ENCODE measurements at regions not wholly inside any gene's neighbourhood (a gene's known extent, or its start where the extent isn't known, plus 50 kb on each side); places are given as distances from the start of the nearest gene placed in this dataset.

DNA sequence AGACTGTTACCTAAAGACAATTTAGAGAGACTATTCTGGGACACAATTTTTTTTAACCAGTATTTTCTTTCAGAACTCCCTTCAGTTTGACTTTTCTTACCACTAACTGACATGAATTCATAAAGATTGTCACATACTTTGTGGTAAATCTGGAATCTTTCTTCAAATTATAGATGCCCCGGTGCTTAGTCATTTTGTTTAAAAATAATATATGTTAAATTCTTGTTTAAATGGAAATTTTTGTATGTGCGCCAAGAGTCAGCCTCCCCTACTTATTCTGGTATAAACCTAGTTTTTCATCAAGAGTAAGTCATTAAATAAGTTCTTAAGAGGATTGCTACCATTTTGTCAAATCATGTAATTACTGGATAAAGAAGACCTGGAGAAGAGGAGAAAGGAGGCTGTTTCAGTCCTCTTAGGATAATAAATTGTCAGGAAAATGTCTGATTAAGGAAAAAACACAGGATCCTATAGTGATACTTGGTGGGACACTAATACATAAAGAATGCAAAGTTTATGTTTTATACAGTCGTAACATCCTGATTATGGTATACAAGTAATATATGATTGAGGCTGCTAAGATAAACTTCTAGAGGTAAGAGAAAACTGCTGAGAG lies 424.4 kb downstream of the PMP22 start:
- Histone ChIP-seq H3K36me3 (ENCODE audit: control insufficient read depth in 4 of 4, insufficient read depth in 4 of 4, low read length in 3 of 4) (no peaks in the 10 kb centered on the region), H3K27ac (ENCODE audit: insufficient read depth in 1 of 2, low read depth in 1 of 2, low read length in 2 of 2, poor library complexity in 1 of 2, severe bottlenecking in 2 of 2) (no peak overlapping the region), H3K27me3 (replicated peaks in 2 of 5; ENCODE audit: control insufficient read depth in 4 of 5, insufficient read depth in 5 of 5, low read length in 4 of 5) (peaks cover 0 to 2% (median 0%) of the 10 kb centered on the region in 5 experiments), H3K9me3 (ENCODE audit: control extremely low read depth in 1 of 5, control insufficient read depth in 4 of 5, insufficient read depth in 2 of 5, low read depth in 1 of 5, low read length in 4 of 5) (peaks cover 0 to 3% (median 0%) of the 10 kb centered on the region in 5 experiments), H3K4me3 (ENCODE audit: control insufficient read depth in 1 of 7, extremely low read depth in 1 of 7, insufficient read depth in 4 of 7, low read depth in 2 of 7, low read length in 6 of 7) (no peak overlapping the region), H3K4me1 (ENCODE audit: control extremely low read depth in 1 of 4, control insufficient read depth in 4 of 4, insufficient read depth in 4 of 4, low read length in 3 of 4) (no peaks in the 10 kb centered on the region)
- ChIA-PET CTCF (no interaction called here), POLR2A (no interaction called here)
- no CpG with 5 or more reads among the region's 3 CpGs for WGBS (ENCODE audit: insufficient coverage)
- no peak for DNase-seq

- DNase-seq, result no peak
- ChIA-PET POLR2A (no interaction called here), CTCF (no interaction called here)
- Histone ChIP-seq H3K4me1 (ENCODE audit: control extremely low read depth in 1 of 4, control insufficient read depth in 4 of 4, insufficient read depth in 4 of 4, low read length in 3 of 4) (peaks cover 0 to 3% (median 2%) of the 10 kb centered on the region in 4 experiments), H3K9me3 (ENCODE audit: control extremely low read depth in 1 of 5, control insufficient read depth in 4 of 5, insufficient read depth in 2 of 5, low read depth in 1 of 5, low read length in 4 of 5) (peaks cover 0 to 5% (median 2%) of the 10 kb centered on the region in 5 experiments), H3K27ac (ENCODE audit: insufficient read depth in 1 of 2, low read depth in 1 of 2, low read length in 2 of 2, poor library complexity in 1 of 2, severe bottlenecking in 2 of 2) (no peak overlapping the region), H3K4me3 (ENCODE audit: control insufficient read depth in 1 of 7, extremely low read depth in 1 of 7, insufficient read depth in 4 of 7, low read depth in 2 of 7, low read length in 6 of 7) (no peak overlapping the region), H3K36me3 (ENCODE audit: control insufficient read depth in 4 of 4, insufficient read depth in 4 of 4, low read length in 3 of 4) (no peaks in the 10 kb centered on the region), H3K27me3 (replicated peaks in 2 of 5; ENCODE audit: control insufficient read depth in 4 of 5, insufficient read depth in 5 of 5, low read length in 4 of 5) (peaks cover 0 to 2% (median 0%) of the 10 kb centered on the region in 5 experiments)
- 100% methylated on average over 1 of the region's 1 CpG for WGBS (ENCODE audit: insufficient coverage)
Measured at GRCh38 chr17:14838567-14838966, 426.6 kb downstream of the PMP22 start.

- WGBS (ENCODE audit: insufficient coverage), result 35% methylated on average over 5 of the region's 6 CpGs
- no peaks in the 10 kb centered on the region for H3K36me3 ChIP-seq (ENCODE audit: control insufficient read depth in 4 of 4, insufficient read depth in 4 of 4, low read length in 3 of 4)
- H3K4me3 ChIP-seq (ENCODE audit: control insufficient read depth in 1 of 7, extremely low read depth in 1 of 7, insufficient read depth in 4 of 7, low read depth in 2 of 7, low read length in 6 of 7), result peak overlapping the region in 4 of 7 experiments; percentile 19 to 53 (median 36)
- peaks cover 0 to 2% (median 0%) of the 10 kb centered on the region in 5 experiments for H3K27me3 ChIP-seq (replicated peaks in 2 of 5; ENCODE audit: control insufficient read depth in 4 of 5, insufficient read depth in 5 of 5, low read length in 4 of 5)
- no peak overlapping the region for H3K27ac ChIP-seq (ENCODE audit: insufficient read depth in 1 of 2, low read depth in 1 of 2, low read length in 2 of 2, poor library complexity in 1 of 2, severe bottlenecking in 2 of 2)
- POLR2A ChIA-PET, result no interaction called here
- peak; percentile 38 to 80 (median 64) for DNase-seq
- peaks cover 0 to 14% (median 10%) of the 10 kb centered on the region in 4 experiments for H3K4me1 ChIP-seq (ENCODE audit: control extremely low read depth in 1 of 4, control insufficient read depth in 4 of 4, insufficient read depth in 4 of 4, low read length in 3 of 4)
- CTCF ChIA-PET, result no interaction called here
- H3K9me3 ChIP-seq (ENCODE audit: control extremely low read depth in 1 of 5, control insufficient read depth in 4 of 5, insufficient read depth in 2 of 5, low read depth in 1 of 5, low read length in 4 of 5), result peaks cover 0 to 5% (median 2%) of the 10 kb centered on the region in 5 experiments
Measured at GRCh38 chr17:14833201-14833785, 431.8 kb downstream of the PMP22 start.

GRCh38 chr17:14831491-14831890 lies 433.6 kb downstream of the PMP22 start:
- Histone ChIP-seq H3K27me3 (replicated peaks in 2 of 5; ENCODE audit: control insufficient read depth in 4 of 5, insufficient read depth in 5 of 5, low read length in 4 of 5) (peaks cover 0 to under 1% (median 0%) of the 10 kb centered on the region in 5 experiments), H3K27ac (ENCODE audit: insufficient read depth in 1 of 2, low read depth in 1 of 2, low read length in 2 of 2, poor library complexity in 1 of 2, severe bottlenecking in 2 of 2) (no peak overlapping the region), H3K4me3 (ENCODE audit: control insufficient read depth in 1 of 7, extremely low read depth in 1 of 7, insufficient read depth in 4 of 7, low read depth in 2 of 7, low read length in 6 of 7) (no peak overlapping the region), H3K9me3 (ENCODE audit: control extremely low read depth in 1 of 5, control insufficient read depth in 4 of 5, insufficient read depth in 2 of 5, low read depth in 1 of 5, low read length in 4 of 5) (peaks cover 0 to 5% (median 0%) of the 10 kb centered on the region in 5 experiments), H3K36me3 (ENCODE audit: control insufficient read depth in 4 of 4, insufficient read depth in 4 of 4, low read length in 3 of 4) (no peaks in the 10 kb centered on the region), H3K4me1 (ENCODE audit: control extremely low read depth in 1 of 4, control insufficient read depth in 4 of 4, insufficient read depth in 4 of 4, low read length in 3 of 4) (peaks cover 0 to 14% (median 10%) of the 10 kb centered on the region in 4 experiments)
- POLR2A ChIA-PET, result no interaction called here
- no peak for DNase-seq
- WGBS (ENCODE audit: insufficient coverage), result 100% methylated on average over 1 of the region's 2 CpGs
- CTCF ChIA-PET, result no interaction called here

- no peaks in the 10 kb centered on the region for H3K27me3 ChIP-seq (replicated peaks in 2 of 5; ENCODE audit: control insufficient read depth in 4 of 5, insufficient read depth in 5 of 5, low read length in 4 of 5)
- H3K36me3 ChIP-seq (ENCODE audit: control insufficient read depth in 4 of 4, insufficient read depth in 4 of 4, low read length in 3 of 4), result no peaks in the 10 kb centered on the region
- no peak overlapping the region for H3K4me3 ChIP-seq (ENCODE audit: control insufficient read depth in 1 of 7, extremely low read depth in 1 of 7, insufficient read depth in 4 of 7, low read depth in 2 of 7, low read length in 6 of 7)
- no peak for DNase-seq
- 96% methylated on average over 6 of the region's 6 CpGs for WGBS (ENCODE audit: insufficient coverage)
- CTCF ChIA-PET, result interaction anchor here (0.7 kb wide), 1 partner anchor 13 kb away, joined by 3 read pairs; no protein-coding TSS in a partner anchor
- POLR2A ChIA-PET, result no interaction called here
- no peak overlapping the region for H3K27ac ChIP-seq (ENCODE audit: insufficient read depth in 1 of 2, low read depth in 1 of 2, low read length in 2 of 2, poor library complexity in 1 of 2, severe bottlenecking in 2 of 2)
- no peaks in the 10 kb centered on the region for H3K4me1 ChIP-seq (ENCODE audit: control extremely low read depth in 1 of 4, control insufficient read depth in 4 of 4, insufficient read depth in 4 of 4, low read length in 3 of 4)
- H3K9me3 ChIP-seq (ENCODE audit: control extremely low read depth in 1 of 5, control insufficient read depth in 4 of 5, insufficient read depth in 2 of 5, low read depth in 1 of 5, low read length in 4 of 5), result peaks cover 1 to 9% (median 3%) of the 10 kb centered on the region in 5 experiments
Measured at GRCh38 chr17:14827396-14827919, 437.7 kb downstream of the PMP22 start.

DNA sequence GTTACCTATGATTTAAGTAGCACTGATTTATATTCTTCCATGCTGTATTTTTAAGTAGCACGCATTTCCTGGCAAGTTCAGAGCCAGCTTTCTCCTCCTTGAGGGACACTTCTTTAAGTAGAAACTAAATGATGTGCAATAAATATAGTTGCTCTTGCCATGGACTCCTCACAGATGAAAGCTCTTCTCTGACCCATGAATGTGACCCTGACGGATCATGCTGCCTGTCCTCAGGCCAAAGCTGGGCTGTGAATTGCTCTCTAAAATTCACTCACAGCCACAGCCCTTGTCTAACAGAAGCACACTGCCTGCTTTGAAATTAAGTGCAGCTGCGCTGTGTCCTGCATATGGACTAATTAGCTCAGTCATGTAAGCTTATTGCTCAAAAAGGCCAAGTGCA lies 438.8 kb downstream of the PMP22 start:
- DNase-seq, result no peak
- ChIA-PET POLR2A (no interaction called here), CTCF (no interaction called here)
- whole genome bisulfite sequencing (ENCODE audit: insufficient coverage), result 100% methylated on average over 2 of the region's 3 CpGs
- Histone ChIP-seq H3K9me3 (ENCODE audit: control extremely low read depth in 1 of 5, control insufficient read depth in 4 of 5, insufficient read depth in 2 of 5, low read depth in 1 of 5, low read length in 4 of 5) (peaks cover 1 to 9% (median 3%) of the 10 kb centered on the region in 5 experiments), H3K36me3 (ENCODE audit: control insufficient read depth in 4 of 4, insufficient read depth in 4 of 4, low read length in 3 of 4) (no peaks in the 10 kb centered on the region), H3K4me1 (ENCODE audit: control extremely low read depth in 1 of 4, control insufficient read depth in 4 of 4, insufficient read depth in 4 of 4, low read length in 3 of 4) (no peaks in the 10 kb centered on the region), H3K27ac (ENCODE audit: insufficient read depth in 1 of 2, low read depth in 1 of 2, low read length in 2 of 2, poor library complexity in 1 of 2, severe bottlenecking in 2 of 2) (no peak overlapping the region), H3K27me3 (replicated peaks in 2 of 5; ENCODE audit: control insufficient read depth in 4 of 5, insufficient read depth in 5 of 5, low read length in 4 of 5) (no peaks in the 10 kb centered on the region), H3K4me3 (ENCODE audit: control insufficient read depth in 1 of 7, extremely low read depth in 1 of 7, insufficient read depth in 4 of 7, low read depth in 2 of 7, low read length in 6 of 7) (no peak overlapping the region)

GRCh38 chr17:14818469-14818868 lies 446.7 kb downstream of the PMP22 start:
- Histone ChIP-seq H3K9me3 (ENCODE audit: control extremely low read depth in 1 of 5, control insufficient read depth in 4 of 5, insufficient read depth in 2 of 5, low read depth in 1 of 5, low read length in 4 of 5) (no peaks in the 10 kb centered on the region), H3K27me3 (replicated peaks in 2 of 5; ENCODE audit: control insufficient read depth in 4 of 5, insufficient read depth in 5 of 5, low read length in 4 of 5) (no peaks in the 10 kb centered on the region), H3K27ac (ENCODE audit: insufficient read depth in 1 of 2, low read depth in 1 of 2, low read length in 2 of 2, poor library complexity in 1 of 2, severe bottlenecking in 2 of 2) (no peak overlapping the region), H3K4me3 (ENCODE audit: control insufficient read depth in 1 of 7, extremely low read depth in 1 of 7, insufficient read depth in 4 of 7, low read depth in 2 of 7, low read length in 6 of 7) (no peak overlapping the region), H3K4me1 (ENCODE audit: control extremely low read depth in 1 of 4, control insufficient read depth in 4 of 4, insufficient read depth in 4 of 4, low read length in 3 of 4) (no peaks in the 10 kb centered on the region), H3K36me3 (ENCODE audit: control insufficient read depth in 4 of 4, insufficient read depth in 4 of 4, low read length in 3 of 4) (no peaks in the 10 kb centered on the region)
- ChIA-PET POLR2A (no interaction called here), CTCF (no interaction called here)
- no peak for DNase-seq
- 100% methylated on average over 1 of the region's 1 CpG for WGBS (ENCODE audit: insufficient coverage)
